ENCODE measurements at regions not wholly inside any gene's neighbourhood (a gene's known extent, or its start where the extent isn't known, plus 50 kb on each side); places are given as distances from the start of the nearest gene placed in this dataset.

GRCh38 chr9:75823151-75823550 lies 67.3 kb upstream of the PCSK5 start:
- TF ChIP-seq, protein P1, sequence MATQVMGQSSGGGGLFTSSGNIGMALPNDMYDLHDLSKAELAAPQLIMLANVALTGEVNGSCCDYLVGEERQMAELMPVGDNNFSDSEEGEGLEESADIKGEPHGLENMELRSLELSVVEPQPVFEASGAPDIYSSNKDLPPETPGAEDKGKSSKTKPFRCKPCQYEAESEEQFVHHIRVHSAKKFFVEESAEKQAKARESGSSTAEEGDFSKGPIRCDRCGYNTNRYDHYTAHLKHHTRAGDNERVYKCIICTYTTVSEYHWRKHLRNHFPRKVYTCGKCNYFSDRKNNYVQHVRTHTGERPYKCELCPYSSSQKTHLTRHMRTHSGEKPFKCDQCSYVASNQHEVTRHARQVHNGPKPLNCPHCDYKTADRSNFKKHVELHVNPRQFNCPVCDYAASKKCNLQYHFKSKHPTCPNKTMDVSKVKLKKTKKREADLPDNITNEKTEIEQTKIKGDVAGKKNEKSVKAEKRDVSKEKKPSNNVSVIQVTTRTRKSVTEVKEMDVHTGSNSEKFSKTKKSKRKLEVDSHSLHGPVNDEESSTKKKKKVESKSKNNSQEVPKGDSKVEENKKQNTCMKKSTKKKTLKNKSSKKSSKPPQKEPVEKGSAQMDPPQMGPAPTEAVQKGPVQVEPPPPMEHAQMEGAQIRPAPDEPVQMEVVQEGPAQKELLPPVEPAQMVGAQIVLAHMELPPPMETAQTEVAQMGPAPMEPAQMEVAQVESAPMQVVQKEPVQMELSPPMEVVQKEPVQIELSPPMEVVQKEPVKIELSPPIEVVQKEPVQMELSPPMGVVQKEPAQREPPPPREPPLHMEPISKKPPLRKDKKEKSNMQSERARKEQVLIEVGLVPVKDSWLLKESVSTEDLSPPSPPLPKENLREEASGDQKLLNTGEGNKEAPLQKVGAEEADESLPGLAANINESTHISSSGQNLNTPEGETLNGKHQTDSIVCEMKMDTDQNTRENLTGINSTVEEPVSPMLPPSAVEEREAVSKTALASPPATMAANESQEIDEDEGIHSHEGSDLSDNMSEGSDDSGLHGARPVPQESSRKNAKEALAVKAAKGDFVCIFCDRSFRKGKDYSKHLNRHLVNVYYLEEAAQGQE (IDR thresholded peaks at IDR 0.05; ENCODE audit: unreplicated experiment), result no peak
- TF ChIP-seq EZH2 (IDR thresholded peaks at IDR 0.05; ENCODE audit: low read depth, unreplicated experiment), result no peak
- TF ChIP-seq, protein P2, sequence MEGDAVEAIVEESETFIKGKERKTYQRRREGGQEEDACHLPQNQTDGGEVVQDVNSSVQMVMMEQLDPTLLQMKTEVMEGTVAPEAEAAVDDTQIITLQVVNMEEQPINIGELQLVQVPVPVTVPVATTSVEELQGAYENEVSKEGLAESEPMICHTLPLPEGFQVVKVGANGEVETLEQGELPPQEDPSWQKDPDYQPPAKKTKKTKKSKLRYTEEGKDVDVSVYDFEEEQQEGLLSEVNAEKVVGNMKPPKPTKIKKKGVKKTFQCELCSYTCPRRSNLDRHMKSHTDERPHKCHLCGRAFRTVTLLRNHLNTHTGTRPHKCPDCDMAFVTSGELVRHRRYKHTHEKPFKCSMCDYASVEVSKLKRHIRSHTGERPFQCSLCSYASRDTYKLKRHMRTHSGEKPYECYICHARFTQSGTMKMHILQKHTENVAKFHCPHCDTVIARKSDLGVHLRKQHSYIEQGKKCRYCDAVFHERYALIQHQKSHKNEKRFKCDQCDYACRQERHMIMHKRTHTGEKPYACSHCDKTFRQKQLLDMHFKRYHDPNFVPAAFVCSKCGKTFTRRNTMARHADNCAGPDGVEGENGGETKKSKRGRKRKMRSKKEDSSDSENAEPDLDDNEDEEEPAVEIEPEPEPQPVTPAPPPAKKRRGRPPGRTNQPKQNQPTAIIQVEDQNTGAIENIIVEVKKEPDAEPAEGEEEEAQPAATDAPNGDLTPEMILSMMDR (conservative IDR thresholded peaks at IDR 0.05; ENCODE audit: low read depth in 2 of 2), result no peak
- TF ChIP-seq EZH2phosphoT487 (IDR thresholded peaks at IDR 0.05; ENCODE audit: unreplicated experiment), result no peak
- no peak for TF ChIP-seq CREB1 (CRISPR knock-in tag; IDR thresholded peaks at IDR 0.05; ENCODE audit: low read depth)
- TF ChIP-seq POLR2AphosphoS5 (IDR thresholded peaks at IDR 0.05; ENCODE audit: low read depth), result no peak
- TF ChIP-seq JUNB (IDR thresholded peaks at IDR 0.05; ENCODE audit: unreplicated experiment), result no peak
- TF ChIP-seq ETS1 (IDR thresholded peaks at IDR 0.05), result no peak
- TF ChIP-seq ZNF331 (CRISPR knock-in tag; IDR thresholded peaks at IDR 0.05; ENCODE audit: low read depth), result no peak
- TF ChIP-seq NANOG (IDR thresholded peaks at IDR 0.05; ENCODE audit: borderline replicate concordance), result no peak
- no peak for TF ChIP-seq ZNF462 (CRISPR knock-in tag; IDR thresholded peaks at IDR 0.05)
